Prostate gland (tissue), 2 donors: ENCODE measurements at regions not wholly inside any gene's neighbourhood (a gene's known extent, or its start where the extent isn't known, plus 50 kb on each side); places are given as distances from the start of the nearest gene placed in this dataset.

Source experiments
- POLR2A ChIP-seq: fragments of 450-650 bp; IDR thresholded peaks from one replicate; pipeline ENCODE4 v1.6.1; 2016; ENCODE audit warnings: antibody characterized with exemption, mild to moderate bottlenecking
- POLR2AphosphoS5 ChIP-seq: sonication (generic); formaldehyde crosslinking; IDR thresholded peaks from one replicate; pipeline ENCODE4 v1.6.1; 2017; ENCODE audit warnings: antibody characterized with exemption
- TF ChIP-seq, protein P1 (sequence below), 4 experiments: fragments of 200-600 bp in 2 of 4; fragments of 450-650 bp in 2 of 4; sonication (generic) in 2 of 4; IDR thresholded peaks; 1 replicate in 3 of 4; 2 replicates in 1 of 4; pipeline ENCODE4 v1.5.1; 2016 to 2019; ENCODE audit warnings: antibody characterized with exemption in 4 of 4, mild to moderate bottlenecking in 2 of 4, moderate library complexity in 2 of 4

DNA sequence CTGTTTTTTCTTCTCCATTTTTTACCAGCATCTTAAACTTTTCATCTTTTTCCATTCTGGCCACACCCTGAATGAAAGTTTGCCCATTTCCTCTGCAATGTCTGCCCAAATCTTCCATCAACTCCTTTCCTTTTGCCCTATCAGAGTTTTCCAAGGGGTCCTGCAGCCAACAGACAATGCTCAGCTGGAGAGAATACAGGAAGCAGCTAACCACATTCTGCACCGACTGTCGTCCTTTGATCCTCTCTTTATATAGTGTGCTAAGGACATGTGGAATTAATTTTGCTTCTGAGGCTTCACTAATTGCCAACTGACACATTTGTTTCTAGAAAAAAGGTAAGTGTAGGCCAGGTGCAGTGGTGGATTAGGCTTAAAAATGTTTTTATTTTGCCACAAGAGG, 50.5 kb upstream of the DLX2 start:
- TF ChIP-seq, protein P1, sequence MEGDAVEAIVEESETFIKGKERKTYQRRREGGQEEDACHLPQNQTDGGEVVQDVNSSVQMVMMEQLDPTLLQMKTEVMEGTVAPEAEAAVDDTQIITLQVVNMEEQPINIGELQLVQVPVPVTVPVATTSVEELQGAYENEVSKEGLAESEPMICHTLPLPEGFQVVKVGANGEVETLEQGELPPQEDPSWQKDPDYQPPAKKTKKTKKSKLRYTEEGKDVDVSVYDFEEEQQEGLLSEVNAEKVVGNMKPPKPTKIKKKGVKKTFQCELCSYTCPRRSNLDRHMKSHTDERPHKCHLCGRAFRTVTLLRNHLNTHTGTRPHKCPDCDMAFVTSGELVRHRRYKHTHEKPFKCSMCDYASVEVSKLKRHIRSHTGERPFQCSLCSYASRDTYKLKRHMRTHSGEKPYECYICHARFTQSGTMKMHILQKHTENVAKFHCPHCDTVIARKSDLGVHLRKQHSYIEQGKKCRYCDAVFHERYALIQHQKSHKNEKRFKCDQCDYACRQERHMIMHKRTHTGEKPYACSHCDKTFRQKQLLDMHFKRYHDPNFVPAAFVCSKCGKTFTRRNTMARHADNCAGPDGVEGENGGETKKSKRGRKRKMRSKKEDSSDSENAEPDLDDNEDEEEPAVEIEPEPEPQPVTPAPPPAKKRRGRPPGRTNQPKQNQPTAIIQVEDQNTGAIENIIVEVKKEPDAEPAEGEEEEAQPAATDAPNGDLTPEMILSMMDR (IDR thresholded peaks at IDR 0.05) = no peak
- TF ChIP-seq POLR2AphosphoS5 (no peak), POLR2A (no peak)
